ENCODE measurements at regions not wholly inside any gene's neighbourhood (a gene's known extent, or its start where the extent isn't known, plus 50 kb on each side); places are given as distances from the start of the nearest gene placed in this dataset.
A peak's percentile ranks its signal among the peaks of the same experiment; 100 is the strongest.

- Histone ChIP-seq H3K4me1 (ENCODE audit: control insufficient read depth, insufficient read depth, low read length) (peaks cover 8% of the 10 kb centered on the region), H3K9ac (ENCODE audit: low read length) (no peak overlapping the region), H3K36me3 (ENCODE audit: control insufficient read depth, insufficient read depth, low read length, severe bottlenecking) (no peaks in the 10 kb centered on the region), H3K4me3 (ENCODE audit: low read length) (no peak overlapping the region), H3K27me3 (replicated peaks; ENCODE audit: control insufficient read depth, insufficient read depth, low read length) (no peaks in the 10 kb centered on the region), H3K9me3 (ENCODE audit: control insufficient read depth, low read length) (no peaks in the 10 kb centered on the region)
- DNase-seq (ENCODE audit: low read depth): no peak
These were observed 50.0 kb upstream of the DOCK9 start for GRCh38 chr13:99027661-99028425.

- H3K4me1 ChIP-seq (ENCODE audit: control insufficient read depth, insufficient read depth, low read length): peaks cover 6% of the 10 kb centered on the region
- H3K4me3 ChIP-seq (ENCODE audit: low read length): no peak overlapping the region
- no peaks in the 10 kb centered on the region for H3K36me3 ChIP-seq (ENCODE audit: control insufficient read depth, insufficient read depth, low read length, severe bottlenecking)
- no peaks in the 10 kb centered on the region for H3K27me3 ChIP-seq (replicated peaks; ENCODE audit: control insufficient read depth, insufficient read depth, low read length)
- no peak for DNase-seq (ENCODE audit: low read depth)
- H3K9me3 ChIP-seq (ENCODE audit: control insufficient read depth, low read length): no peaks in the 10 kb centered on the region
- no peak overlapping the region for H3K9ac ChIP-seq (ENCODE audit: low read length)
These were observed 51.0 kb upstream of the DOCK9 start for GRCh38 chr13:99028890-99029289.

GRCh38 chr13:99029576-99029975, 51.7 kb upstream of the DOCK9 start:
- no peaks in the 10 kb centered on the region for H3K9me3 ChIP-seq (ENCODE audit: control insufficient read depth, low read length)
- H3K4me3 ChIP-seq (ENCODE audit: low read length): no peak overlapping the region
- no peak overlapping the region for H3K9ac ChIP-seq (ENCODE audit: low read length)
- H3K27me3 ChIP-seq (replicated peaks; ENCODE audit: control insufficient read depth, insufficient read depth, low read length): no peaks in the 10 kb centered on the region
- H3K4me1 ChIP-seq (ENCODE audit: control insufficient read depth, insufficient read depth, low read length): peaks cover 6% of the 10 kb centered on the region
- no peaks in the 10 kb centered on the region for H3K36me3 ChIP-seq (ENCODE audit: control insufficient read depth, insufficient read depth, low read length, severe bottlenecking)
- DNase-seq (ENCODE audit: low read depth): no peak

- no peak for DNase-seq (ENCODE audit: low read depth)
- Histone ChIP-seq H3K9me3 (ENCODE audit: control insufficient read depth, low read length) (no peaks in the 10 kb centered on the region), H3K27me3 (replicated peaks; ENCODE audit: control insufficient read depth, insufficient read depth, low read length) (no peaks in the 10 kb centered on the region), H3K9ac (ENCODE audit: low read length) (no peak overlapping the region), H3K4me1 (ENCODE audit: control insufficient read depth, insufficient read depth, low read length) (peaks cover 6% of the 10 kb centered on the region), H3K36me3 (ENCODE audit: control insufficient read depth, insufficient read depth, low read length, severe bottlenecking) (no peaks in the 10 kb centered on the region), H3K4me3 (ENCODE audit: low read length) (no peak overlapping the region)
These were observed 52.5 kb upstream of the DOCK9 start for GRCh38 chr13:99030326-99030725.

GRCh38 chr13:99031832-99032231, 54.0 kb upstream of the DOCK9 start:
- Histone ChIP-seq H3K27me3 (replicated peaks; ENCODE audit: control insufficient read depth, insufficient read depth, low read length) (no peaks in the 10 kb centered on the region), H3K4me1 (ENCODE audit: control insufficient read depth, insufficient read depth, low read length) (no peaks in the 10 kb centered on the region), H3K9me3 (ENCODE audit: control insufficient read depth, low read length) (no peaks in the 10 kb centered on the region), H3K9ac (ENCODE audit: low read length) (no peak overlapping the region), H3K36me3 (ENCODE audit: control insufficient read depth, insufficient read depth, low read length, severe bottlenecking) (no peaks in the 10 kb centered on the region), H3K4me3 (ENCODE audit: low read length) (no peak overlapping the region)
- no peak for DNase-seq (ENCODE audit: low read depth)

- Histone ChIP-seq H3K27me3 (replicated peaks; ENCODE audit: control insufficient read depth, insufficient read depth, low read length) (no peaks in the 10 kb centered on the region), H3K36me3 (ENCODE audit: control insufficient read depth, insufficient read depth, low read length, severe bottlenecking) (no peaks in the 10 kb centered on the region), H3K9ac (ENCODE audit: low read length) (no peak overlapping the region), H3K9me3 (ENCODE audit: control insufficient read depth, low read length) (no peaks in the 10 kb centered on the region), H3K4me3 (ENCODE audit: low read length) (no peak overlapping the region), H3K4me1 (ENCODE audit: control insufficient read depth, insufficient read depth, low read length) (no peaks in the 10 kb centered on the region)
- peak; percentile 70 for DNase-seq (ENCODE audit: low read depth)
These were observed 56.0 kb upstream of the DOCK9 start for GRCh38 chr13:99033814-99034213.

- H3K9me3 ChIP-seq (ENCODE audit: control insufficient read depth, low read length): no peaks in the 10 kb centered on the region
- no peak overlapping the region for H3K9ac ChIP-seq (ENCODE audit: low read length)
- H3K4me1 ChIP-seq (ENCODE audit: control insufficient read depth, insufficient read depth, low read length): peaks cover 3% of the 10 kb centered on the region
- no peaks in the 10 kb centered on the region for H3K27me3 ChIP-seq (replicated peaks; ENCODE audit: control insufficient read depth, insufficient read depth, low read length)
- DNase-seq (ENCODE audit: low read depth): no peak
- H3K4me3 ChIP-seq (ENCODE audit: low read length): no peak overlapping the region
- no peaks in the 10 kb centered on the region for H3K36me3 ChIP-seq (ENCODE audit: control insufficient read depth, insufficient read depth, low read length, severe bottlenecking)
These were observed 56.6 kb upstream of the DOCK9 start for GRCh38 chr13:99034333-99035085.

GRCh38 chr13:99035715-99036114, 57.9 kb upstream of the DOCK9 start:
- no peak for DNase-seq (ENCODE audit: low read depth)
- Histone ChIP-seq H3K27me3 (replicated peaks; ENCODE audit: control insufficient read depth, insufficient read depth, low read length) (no peaks in the 10 kb centered on the region), H3K9me3 (ENCODE audit: control insufficient read depth, low read length) (no peaks in the 10 kb centered on the region), H3K4me3 (ENCODE audit: low read length) (no peak overlapping the region), H3K36me3 (ENCODE audit: control insufficient read depth, insufficient read depth, low read length, severe bottlenecking) (no peaks in the 10 kb centered on the region), H3K4me1 (ENCODE audit: control insufficient read depth, insufficient read depth, low read length) (peaks cover 10% of the 10 kb centered on the region), H3K9ac (ENCODE audit: low read length) (no peak overlapping the region)

GRCh38 chr13:99037756-99038155, 59.9 kb upstream of the DOCK9 start:
- no peaks in the 10 kb centered on the region for H3K27me3 ChIP-seq (replicated peaks; ENCODE audit: control insufficient read depth, insufficient read depth, low read length)
- H3K4me1 ChIP-seq (ENCODE audit: control insufficient read depth, insufficient read depth, low read length): peaks cover 10% of the 10 kb centered on the region
- H3K4me3 ChIP-seq (ENCODE audit: low read length): no peak overlapping the region
- DNase-seq (ENCODE audit: low read depth): no peak
- no peaks in the 10 kb centered on the region for H3K36me3 ChIP-seq (ENCODE audit: control insufficient read depth, insufficient read depth, low read length, severe bottlenecking)
- no peak overlapping the region for H3K9ac ChIP-seq (ENCODE audit: low read length)
- H3K9me3 ChIP-seq (ENCODE audit: control insufficient read depth, low read length): no peaks in the 10 kb centered on the region

GRCh38 chr13:99039718-99040280, 61.9 kb upstream of the DOCK9 start:
- DNase-seq (ENCODE audit: low read depth): no peak
- Histone ChIP-seq H3K36me3 (ENCODE audit: control insufficient read depth, insufficient read depth, low read length, severe bottlenecking) (no peaks in the 10 kb centered on the region), H3K4me3 (ENCODE audit: low read length) (no peak overlapping the region), H3K9ac (ENCODE audit: low read length) (no peak overlapping the region), H3K4me1 (ENCODE audit: control insufficient read depth, insufficient read depth, low read length) (peaks cover 10% of the 10 kb centered on the region), H3K9me3 (ENCODE audit: control insufficient read depth, low read length) (no peaks in the 10 kb centered on the region), H3K27me3 (replicated peaks; ENCODE audit: control insufficient read depth, insufficient read depth, low read length) (no peaks in the 10 kb centered on the region)

- peaks cover 10% of the 10 kb centered on the region for H3K4me1 ChIP-seq (ENCODE audit: control insufficient read depth, insufficient read depth, low read length)
- H3K9ac ChIP-seq (ENCODE audit: low read length): no peak overlapping the region
- no peaks in the 10 kb centered on the region for H3K27me3 ChIP-seq (replicated peaks; ENCODE audit: control insufficient read depth, insufficient read depth, low read length)
- H3K36me3 ChIP-seq (ENCODE audit: control insufficient read depth, insufficient read depth, low read length, severe bottlenecking): no peaks in the 10 kb centered on the region
- no peak for DNase-seq (ENCODE audit: low read depth)
- H3K4me3 ChIP-seq (ENCODE audit: low read length): no peak overlapping the region
- no peaks in the 10 kb centered on the region for H3K9me3 ChIP-seq (ENCODE audit: control insufficient read depth, low read length)
These were observed 62.8 kb upstream of the DOCK9 start for GRCh38 chr13:99040536-99041131.
